H9 (cell line): ENCODE measurements at regions not wholly inside any gene's neighbourhood (a gene's known extent, or its start where the extent isn't known, plus 50 kb on each side); places are given as distances from the start of the nearest gene placed in this dataset.

Experiments
- DNase-seq: peaks from one replicate; pipeline ENCODE4 v3.0.0-alpha.2; 2017
- H2AFZ ChIP-seq: one replicate; pipeline ENCODE4 v1.6.1; 2013; ENCODE audit warnings: mild to moderate bottlenecking, low read length, control low read depth, moderate library complexity
- H2AK5ac ChIP-seq: 2 replicates; pipeline ENCODE4 v1.6.1; 2013; ENCODE audit warnings: low read length, control low read depth, mixed read lengths; ENCODE audit not compliant: insufficient read length
- H2BK120ac ChIP-seq: one replicate; pipeline ENCODE4 v1.6.1; 2013; ENCODE audit warnings: low read depth, mild to moderate bottlenecking, low read length, control low read depth, inconsistent platforms; ENCODE audit not compliant: poor library complexity, severe bottlenecking
- H2BK12ac ChIP-seq: 2 replicates; pipeline ENCODE4 v1.6.1; 2013; ENCODE audit warnings: low read length, control low read depth, mixed read lengths, low read depth; ENCODE audit not compliant: insufficient read length
- H2BK15ac ChIP-seq: 2 replicates; pipeline ENCODE4 v1.6.1; 2013; ENCODE audit warnings: low read depth, low read length, control low read depth
- H2BK20ac ChIP-seq: one replicate; pipeline ENCODE4 v1.6.1; 2013; ENCODE audit warnings: low read depth, mild to moderate bottlenecking, low read length, control low read depth, inconsistent platforms; ENCODE audit not compliant: poor library complexity, severe bottlenecking
- H2BK5ac ChIP-seq: 2 replicates; pipeline ENCODE4 v1.6.1; 2013; ENCODE audit warnings: low read length, control low read depth, mixed read lengths; ENCODE audit not compliant: insufficient read length
- H3K14ac ChIP-seq: 2 replicates; pipeline ENCODE4 v1.6.1; 2013; ENCODE audit warnings: low read length, control low read depth; ENCODE audit not compliant: insufficient read depth
- H3K18ac ChIP-seq: 2 replicates; pipeline ENCODE4 v1.6.1; 2013; ENCODE audit warnings: low read depth, mild to moderate bottlenecking, mixed read lengths, low read length, control low read depth; ENCODE audit not compliant: insufficient read length
- H3K23ac ChIP-seq: 2 replicates; pipeline ENCODE4 v1.6.1; 2013; ENCODE audit warnings: low read length, control low read depth, mixed read lengths, low read depth; ENCODE audit not compliant: insufficient read length
- H3K23me2 ChIP-seq: 2 replicates; pipeline ENCODE4 v1.6.1; 2013; ENCODE audit warnings: low read depth, mild to moderate bottlenecking, mixed read lengths, low read length, control low read depth; ENCODE audit not compliant: insufficient read length, poor library complexity, severe bottlenecking
- H3K27ac ChIP-seq: 2 replicates; pipeline ENCODE4 v1.5.1; 2013; ENCODE audit warnings: low read length, control low read depth, mixed read lengths, low read depth; ENCODE audit not compliant: insufficient read length
- H3K27me3 ChIP-seq: 2 replicates; pipeline ENCODE4 v1.6.1; 2013; ENCODE audit warnings: low read length, control low read depth, inconsistent platforms; ENCODE audit not compliant: insufficient read depth
- H3K4ac ChIP-seq: 2 replicates; pipeline ENCODE4 v1.6.1; 2013; ENCODE audit warnings: low read depth, mild to moderate bottlenecking, control low read depth, inconsistent platforms, low read length, moderate library complexity
- H3K4me1 ChIP-seq: 2 replicates; pipeline ENCODE4 v1.6.1; 2013; ENCODE audit warnings: low read length, control low read depth, inconsistent platforms; ENCODE audit not compliant: insufficient read depth
- H3K4me2 ChIP-seq: 2 replicates; pipeline ENCODE4 v1.6.1; 2013; ENCODE audit warnings: low read length, control low read depth, mixed read lengths; ENCODE audit not compliant: insufficient read length, insufficient read depth
- H3K56ac ChIP-seq: 2 replicates; pipeline ENCODE4 v1.6.1; 2013; ENCODE audit warnings: low read depth, mild to moderate bottlenecking, mixed read lengths, low read length, control low read depth; ENCODE audit not compliant: insufficient read length
- H3K79me1 ChIP-seq: 2 replicates; pipeline ENCODE4 v1.6.1; 2013; ENCODE audit warnings: low read depth, mild to moderate bottlenecking, moderate library complexity, low read length, control low read depth, inconsistent platforms; ENCODE audit not compliant: insufficient read depth, poor library complexity, severe bottlenecking
- H3K79me2 ChIP-seq: 2 replicates; pipeline ENCODE4 v1.6.1; 2013; ENCODE audit warnings: low read length, control low read depth, inconsistent platforms; ENCODE audit not compliant: insufficient read depth
- H3K9ac ChIP-seq: 2 replicates; pipeline ENCODE4 v1.6.1; 2013; ENCODE audit warnings: low read length, control low read depth, mixed read lengths; ENCODE audit not compliant: insufficient read length; ENCODE audit errors: extremely low read depth
- H3K9me3 ChIP-seq: one replicate; pipeline ENCODE4 v1.6.1; 2013; ENCODE audit warnings: low read depth, low read length, inconsistent platforms; ENCODE audit not compliant: control insufficient read depth
- H3T11ph ChIP-seq: one replicate; pipeline ENCODE4 v1.6.1; 2013; ENCODE audit warnings: mild to moderate bottlenecking, low read length, control low read depth, inconsistent platforms
- H4K20me1 ChIP-seq: one replicate; pipeline ENCODE4 v1.6.1; 2013; ENCODE audit not compliant: control insufficient read depth, insufficient read length, insufficient read depth
- H4K5ac ChIP-seq: 2 replicates; pipeline ENCODE4 v1.6.1; 2013; ENCODE audit warnings: low read depth, mild to moderate bottlenecking, mixed read lengths, low read length, control low read depth; ENCODE audit not compliant: insufficient read length
- H4K8ac ChIP-seq: replicated peaks from 2 replicates; pipeline ENCODE4 v1.6.1; 2013; ENCODE audit warnings: low read length, control low read depth, mixed read lengths, low read depth; ENCODE audit not compliant: insufficient read length
- H4K91ac ChIP-seq: 2 replicates; pipeline ENCODE4 v1.6.1; 2013; ENCODE audit warnings: low read depth, mild to moderate bottlenecking, moderate library complexity, mixed read lengths, low read length, control low read depth; ENCODE audit not compliant: insufficient read length
- H3K27ac Mint-ChIP-seq, 3 experiments: 2 replicates in 2 of 3; 3 replicates in 1 of 3; pipeline ENCODE4 v1.8.0; 2020 to 2021; ENCODE audit warnings: mixed read lengths in 3 of 3, mild to moderate bottlenecking in 1 of 3, moderate library complexity in 1 of 3
- H3K27me3 Mint-ChIP-seq: 2 replicates; pipeline ENCODE4 v1.8.0; 2021; ENCODE audit warnings: low read depth, mild to moderate bottlenecking, moderate library complexity, mixed read lengths
- H3K36me3 Mint-ChIP-seq, 3 experiments: 2 replicates in 2 of 3; 3 replicates in 1 of 3; pipeline ENCODE4 v1.8.0; 2020 to 2021; ENCODE audit warnings: low read depth in 3 of 3, mixed read lengths in 3 of 3; ENCODE audit not compliant: insufficient read depth in 1 of 3
- H3K4me1 Mint-ChIP-seq, 2 experiments: 2 replicates each; pipeline ENCODE4 v1.8.0; 2020; ENCODE audit warnings: mixed read lengths in 2 of 2
- H3K4me3 Mint-ChIP-seq, 2 experiments: 2 replicates in 1 of 2; 3 replicates in 1 of 2; pipeline ENCODE4 v1.8.0; 2020 to 2021; ENCODE audit warnings: mild to moderate bottlenecking in 2 of 2, mixed read lengths in 2 of 2, moderate library complexity in 1 of 2
- H3K9me3 Mint-ChIP-seq, 2 experiments: 2 replicates in 1 of 2; 3 replicates in 1 of 2; pipeline ENCODE4 v1.8.0; 2020; ENCODE audit warnings: mild to moderate bottlenecking in 2 of 2, mixed read lengths in 2 of 2, moderate library complexity in 1 of 2
- WGBS: extraction: QIAGEN DNeasy Blood & Tissue Kit; methylation state at CpG from one replicate; pipeline ENCODE4 v1.1.7; 2013; ENCODE audit warnings: missing lambda C conversion rate, low lambda C conversion rate, mixed read lengths; ENCODE audit not compliant: insufficient read length; ENCODE audit errors: extremely low coverage; 5-methylcytosine and 5-hydroxymethylcytosine counted together
- TF ChIP-seq, protein P1 (sequence below): fragments of 200-600 bp; sonication (generic); conservative IDR thresholded peaks from 3 replicates; pipeline ENCODE4 v1.8.0; 2021; ENCODE audit warnings: antibody characterized with exemption, mild to moderate bottlenecking

- TF ChIP-seq, protein P1, sequence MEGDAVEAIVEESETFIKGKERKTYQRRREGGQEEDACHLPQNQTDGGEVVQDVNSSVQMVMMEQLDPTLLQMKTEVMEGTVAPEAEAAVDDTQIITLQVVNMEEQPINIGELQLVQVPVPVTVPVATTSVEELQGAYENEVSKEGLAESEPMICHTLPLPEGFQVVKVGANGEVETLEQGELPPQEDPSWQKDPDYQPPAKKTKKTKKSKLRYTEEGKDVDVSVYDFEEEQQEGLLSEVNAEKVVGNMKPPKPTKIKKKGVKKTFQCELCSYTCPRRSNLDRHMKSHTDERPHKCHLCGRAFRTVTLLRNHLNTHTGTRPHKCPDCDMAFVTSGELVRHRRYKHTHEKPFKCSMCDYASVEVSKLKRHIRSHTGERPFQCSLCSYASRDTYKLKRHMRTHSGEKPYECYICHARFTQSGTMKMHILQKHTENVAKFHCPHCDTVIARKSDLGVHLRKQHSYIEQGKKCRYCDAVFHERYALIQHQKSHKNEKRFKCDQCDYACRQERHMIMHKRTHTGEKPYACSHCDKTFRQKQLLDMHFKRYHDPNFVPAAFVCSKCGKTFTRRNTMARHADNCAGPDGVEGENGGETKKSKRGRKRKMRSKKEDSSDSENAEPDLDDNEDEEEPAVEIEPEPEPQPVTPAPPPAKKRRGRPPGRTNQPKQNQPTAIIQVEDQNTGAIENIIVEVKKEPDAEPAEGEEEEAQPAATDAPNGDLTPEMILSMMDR = no peak
- H4K8ac ChIP-seq = no peak overlapping the region
- no peak overlapping the region for H3K14ac ChIP-seq
- H2AK5ac ChIP-seq = no peak overlapping the region
- no peak overlapping the region for H3T11ph ChIP-seq
- Mint-ChIP-seq H3K9me3 (no peaks in the 10 kb centered on the region), H3K27ac (no peak overlapping the region), H3K27me3 (peaks cover 16% of the 10 kb centered on the region), H3K4me1 (peaks cover 5 to 12% of the 10 kb centered on the region in 2 experiments; a peak in 2 of 4 replicates), H3K36me3 (no peaks in the 10 kb centered on the region; a peak in 1 of 7 replicates), H3K4me3 (no peak overlapping the region)
- no peaks in the 10 kb centered on the region for H3K23me2 ChIP-seq
- no peaks in the 10 kb centered on the region for H3K9me3 ChIP-seq
- no peak overlapping the region for H3K9ac ChIP-seq
- no peak for DNase-seq
- H2AFZ ChIP-seq = no peak overlapping the region
- no peaks in the 10 kb centered on the region for H3K79me1 ChIP-seq
- H2BK15ac ChIP-seq = no peak overlapping the region
- H3K27ac ChIP-seq = no peak overlapping the region
- no peak overlapping the region for H2BK5ac ChIP-seq
- H3K4me2 ChIP-seq = no peak overlapping the region
- H2BK20ac ChIP-seq = no peak overlapping the region
- no peak overlapping the region for H2BK120ac ChIP-seq
- no peaks in the 10 kb centered on the region for H3K79me2 ChIP-seq
- H4K20me1 ChIP-seq = no peaks in the 10 kb centered on the region
- no peak overlapping the region for H3K56ac ChIP-seq
- no peak overlapping the region for H3K18ac ChIP-seq
- H2BK12ac ChIP-seq = no peak overlapping the region
- no peaks in the 10 kb centered on the region for H3K27me3 ChIP-seq
- H4K91ac ChIP-seq = no peak overlapping the region
- WGBS = no CpG with 5 or more reads among the region's 1 CpG
- no peak overlapping the region for H3K4ac ChIP-seq
- H4K5ac ChIP-seq = no peak overlapping the region
- H3K23ac ChIP-seq = no peak overlapping the region
- H3K4me1 ChIP-seq = no peaks in the 10 kb centered on the region
Measured at GRCh38 chr12:114790276-114790675, 106.3 kb upstream of the TBX3 start.
